ELR (cell line): ENCODE measurements at regions not wholly inside any gene's neighbourhood (a gene's known extent, or its start where the extent isn't known, plus 50 kb on each side); places are given as distances from the start of the nearest gene placed in this dataset.
A peak's percentile ranks its signal among the peaks of the same experiment; 100 is the strongest.

Experiments used
- DNase-seq: peaks from one replicate; pipeline ENCODE4 v3.0.0-alpha.2; 2015; ENCODE audit warnings: low read depth

DNA sequence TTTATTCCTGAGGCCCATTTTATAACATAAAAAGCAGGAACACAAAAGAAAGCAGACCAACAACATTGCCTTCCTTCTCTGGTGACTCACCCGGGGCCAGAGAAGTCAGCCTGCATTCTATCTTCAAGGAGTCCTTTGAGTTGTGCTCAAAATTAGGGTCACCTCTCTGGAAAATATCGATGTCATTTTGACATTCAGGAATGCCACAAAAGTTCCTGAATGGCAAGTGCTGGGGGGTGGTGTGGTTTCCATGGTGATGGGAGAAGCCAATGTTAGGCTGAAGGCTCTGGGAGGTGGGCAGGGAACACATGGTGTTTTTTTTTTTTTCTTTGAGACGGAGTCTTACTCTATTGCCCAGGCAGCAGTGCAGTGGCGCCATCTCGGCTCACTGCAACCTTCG is 159.6 kb downstream of the HAPSTR1 start:
- no peak for DNase-seq

DNA sequence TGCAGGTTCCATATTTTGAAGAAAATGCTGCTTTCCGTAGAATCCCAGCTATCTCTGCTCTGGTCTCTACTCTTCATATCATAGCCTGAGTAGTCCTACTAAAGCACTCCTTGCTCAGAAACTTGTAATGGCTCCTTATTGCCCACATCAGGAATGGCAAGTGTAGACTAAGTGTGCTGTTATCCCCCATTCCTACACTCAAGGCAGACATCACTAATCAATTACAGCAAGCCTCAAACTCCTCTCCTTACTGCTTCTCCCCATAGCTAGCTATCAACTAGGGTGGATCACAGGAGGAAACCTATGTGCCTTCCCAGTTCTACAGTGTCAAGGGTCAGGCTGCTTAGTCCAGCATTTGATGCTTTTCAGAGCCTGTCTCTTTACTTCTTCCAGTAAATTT is 163.4 kb downstream of the HAPSTR1 start:
- DNase-seq = no peak

DNA sequence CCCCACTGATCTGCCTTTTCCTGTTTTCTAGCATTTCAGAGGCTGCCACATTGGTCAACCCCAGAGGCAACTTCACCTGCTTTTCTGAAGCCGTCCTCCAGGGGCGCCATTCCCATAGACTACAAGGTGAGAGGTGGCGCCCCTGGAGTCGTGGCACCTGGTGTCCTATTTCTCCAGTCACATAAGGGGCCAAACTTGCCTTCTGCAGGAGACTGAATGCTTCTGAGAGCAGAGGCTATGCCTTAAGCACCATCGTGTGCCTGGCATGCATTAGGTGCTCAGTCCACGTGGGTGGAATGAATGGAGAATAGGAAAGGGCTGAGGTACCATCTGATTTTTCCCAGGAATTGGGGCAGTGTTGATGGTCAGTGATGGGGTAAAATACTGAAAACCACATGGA is 164.8 kb downstream of the HAPSTR1 start:
- DNase-seq = peak; percentile 36

DNA sequence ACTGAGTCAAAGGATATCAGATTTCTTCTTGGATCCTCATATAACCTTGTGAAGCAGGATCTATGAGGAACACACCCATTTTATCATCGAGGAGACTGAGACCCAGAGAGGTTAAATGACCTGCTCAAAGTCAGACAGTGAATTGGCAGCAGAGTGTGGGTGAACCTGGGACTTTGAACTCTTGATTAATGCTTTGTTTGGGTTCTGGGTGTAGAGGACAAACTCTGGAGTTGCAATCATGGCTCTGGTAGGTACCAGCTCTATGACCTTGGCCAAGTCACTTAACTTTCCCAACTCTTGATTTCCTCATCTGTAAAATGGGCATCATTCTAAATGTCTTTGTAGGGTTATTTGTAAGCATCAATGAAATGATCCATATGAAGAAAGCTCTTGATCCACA is 166.4 kb downstream of the HAPSTR1 start:
- no peak for DNase-seq

DNA sequence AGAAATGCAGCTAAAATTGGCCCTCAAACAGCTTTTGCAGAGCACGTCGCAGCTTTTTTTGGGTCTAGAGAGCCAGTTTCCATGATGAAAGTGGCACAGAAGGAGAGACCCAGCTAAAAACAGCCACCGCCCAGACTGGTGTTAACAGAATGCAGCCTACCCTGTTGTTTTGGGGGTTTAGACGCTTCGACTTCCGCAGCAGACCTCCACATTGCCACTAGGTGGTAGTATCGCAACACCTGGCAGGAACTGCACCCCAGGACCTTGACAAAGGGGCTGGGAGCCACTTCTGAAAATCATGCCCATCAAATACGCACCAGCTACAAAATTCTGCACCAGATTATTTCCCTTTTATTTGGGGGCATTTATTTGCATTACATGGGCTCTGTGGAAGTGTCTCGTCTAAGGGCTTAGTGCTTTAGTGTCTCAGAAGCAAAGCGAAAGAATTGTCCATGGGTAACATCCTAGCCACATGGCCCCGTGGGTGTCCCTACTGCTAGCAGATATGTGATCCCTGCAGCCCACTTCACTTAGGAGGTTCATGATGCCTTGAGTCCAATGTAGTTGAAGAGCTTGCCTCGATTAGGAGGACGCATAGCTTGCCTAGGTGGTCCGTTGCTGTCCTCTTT is 167.1 kb downstream of the HAPSTR1 start:
- peak; percentile 45 for DNase-seq

DNA sequence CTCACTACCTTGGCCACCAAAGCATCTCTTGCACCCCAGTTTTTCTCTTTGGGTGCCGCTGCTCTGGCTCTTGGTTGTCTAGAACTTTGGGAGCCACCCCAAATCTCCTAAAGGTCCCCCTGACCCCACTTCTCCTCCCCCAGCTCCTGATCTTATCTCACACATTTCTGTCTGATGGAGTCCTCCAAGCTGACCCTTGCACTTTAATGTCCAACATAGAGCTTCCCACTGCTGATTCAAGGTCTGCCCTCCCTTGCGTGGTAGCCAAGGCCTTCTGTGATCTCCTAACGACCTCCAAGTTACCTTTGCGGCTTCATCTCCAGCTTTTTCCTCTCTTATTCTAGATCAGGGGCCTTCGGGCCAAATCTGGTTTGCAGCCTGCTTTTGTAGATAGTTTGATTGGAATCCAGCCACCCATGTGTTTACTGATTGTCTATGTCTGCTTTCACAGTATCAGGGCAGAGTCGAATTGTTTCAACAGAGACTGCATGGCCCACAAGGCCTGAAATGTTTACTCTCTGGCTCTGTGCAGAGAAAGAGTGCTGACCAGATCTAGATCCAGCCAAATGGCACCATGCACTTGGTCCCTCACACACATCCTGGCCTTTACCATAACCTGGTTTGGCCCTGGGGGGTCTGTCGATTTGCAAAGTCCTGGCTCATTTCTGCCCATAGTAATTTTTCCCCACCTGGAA is 168.6 kb downstream of the HAPSTR1 start:
- no peak for DNase-seq

DNA sequence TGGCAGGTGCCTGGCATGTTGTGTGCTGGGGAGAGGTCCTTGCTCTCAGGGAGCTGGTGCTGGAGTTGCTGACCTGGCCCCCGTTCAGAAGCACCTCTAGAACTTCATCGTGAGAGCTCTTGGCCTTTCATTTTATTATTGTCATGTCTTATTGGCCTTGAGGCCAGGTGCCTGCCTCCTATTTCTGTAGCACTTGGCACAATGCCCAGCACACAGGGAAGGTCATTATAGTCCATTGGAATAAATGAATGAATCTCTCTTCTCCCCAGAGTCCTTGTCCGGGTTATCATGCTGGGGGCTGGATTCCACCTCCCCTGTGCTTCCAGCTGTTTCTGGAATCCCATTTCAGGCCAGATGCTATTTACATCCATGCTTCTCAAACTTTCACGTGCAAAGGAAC is 169.2 kb downstream of the HAPSTR1 start:
- DNase-seq = no peak

DNA sequence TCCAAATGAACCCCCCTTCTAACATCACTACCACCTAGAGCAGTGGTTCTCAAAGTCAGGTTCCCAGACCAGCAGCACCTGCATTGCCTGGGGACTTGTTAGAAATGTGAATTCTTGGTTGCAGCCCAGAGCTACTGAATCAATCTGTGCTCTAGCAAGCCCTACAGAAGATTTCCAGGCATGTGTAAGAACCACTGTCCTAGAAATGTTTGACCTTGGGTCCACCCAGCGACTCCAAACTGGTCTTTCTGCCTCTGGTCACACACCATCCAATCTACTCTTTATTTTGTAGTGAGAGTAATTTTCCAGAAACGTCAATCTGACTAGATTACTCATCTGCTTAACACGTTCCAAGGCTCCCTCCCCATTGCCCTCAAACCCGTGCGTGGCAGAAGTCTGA is 169.9 kb downstream of the HAPSTR1 start:
- DNase-seq = no peak

DNA sequence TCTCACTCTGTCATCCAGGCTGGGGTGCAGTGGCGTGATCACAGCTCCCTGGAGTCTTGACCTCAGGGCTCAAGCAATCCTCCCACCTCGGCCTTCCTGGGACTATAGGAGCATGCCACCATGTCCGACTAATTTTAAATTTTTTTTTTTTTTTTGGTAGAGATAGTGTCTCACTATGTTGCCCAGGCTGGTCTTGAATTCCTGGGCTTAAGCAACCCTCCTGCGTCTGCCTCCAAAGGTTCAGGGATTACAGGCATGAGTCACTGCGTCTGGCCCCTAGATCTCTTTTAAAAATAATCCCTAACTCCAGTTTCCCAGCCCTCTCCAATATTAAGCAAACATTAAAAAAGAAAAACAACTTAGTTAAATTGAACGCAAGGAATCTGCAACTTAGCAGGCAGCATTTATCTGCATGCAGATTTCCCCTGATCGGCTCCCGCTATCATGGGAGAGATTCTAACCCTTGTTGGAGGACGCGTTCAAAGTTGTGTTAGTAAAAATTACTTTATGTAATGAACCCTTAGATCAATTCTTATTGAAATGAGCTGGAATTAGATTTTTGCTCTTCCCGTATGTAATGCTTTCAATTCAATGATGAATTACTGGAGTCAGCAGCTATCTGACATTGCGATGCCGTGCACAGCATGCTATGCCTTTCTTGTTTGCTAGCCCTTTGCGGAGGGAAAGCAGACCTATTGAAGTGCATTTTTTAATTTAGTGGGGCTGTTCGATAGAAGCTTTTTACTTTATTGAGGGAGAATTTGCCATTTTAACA is 171.7 kb downstream of the HAPSTR1 start:
- no peak for DNase-seq

DNA sequence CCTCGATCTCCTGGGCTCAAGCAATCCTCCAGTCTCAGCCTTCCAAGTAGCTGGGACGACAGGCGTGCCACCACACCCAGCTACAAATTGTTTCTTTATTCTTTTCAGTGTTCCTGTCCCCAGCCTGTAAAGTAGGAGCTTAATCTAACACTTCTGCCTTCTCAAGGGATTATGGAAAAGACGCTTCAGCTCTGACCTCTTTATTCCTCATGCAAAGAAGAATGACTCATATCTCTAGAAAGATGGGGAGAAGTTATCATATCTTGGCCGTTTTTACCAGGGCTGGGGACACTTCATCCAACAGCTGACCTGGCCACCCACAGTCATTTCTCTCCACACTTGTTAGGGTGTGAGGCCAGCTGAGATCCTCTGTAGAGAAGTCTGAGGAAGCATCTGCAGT is 172.6 kb downstream of the HAPSTR1 start:
- no peak for DNase-seq

DNA sequence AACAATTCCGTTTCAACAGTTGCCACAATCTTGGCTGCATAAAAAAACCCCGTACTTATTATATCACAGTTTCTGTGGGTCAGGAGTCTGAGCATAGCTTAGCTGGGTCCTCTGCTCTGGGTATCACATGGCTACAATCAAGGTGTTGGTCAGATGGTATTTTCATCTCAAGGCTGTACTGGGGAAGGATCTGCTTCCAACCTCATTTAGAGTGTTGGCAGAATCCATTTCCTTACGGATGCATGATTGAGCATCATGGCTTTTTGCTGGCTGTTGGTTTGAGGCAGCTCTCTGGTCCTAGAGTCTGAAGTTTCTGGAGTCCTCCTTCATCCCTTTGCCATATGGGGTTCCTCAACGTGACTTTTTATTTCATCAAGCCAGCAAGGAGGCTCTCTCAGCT is 177.0 kb downstream of the HAPSTR1 start:
- DNase-seq = no peak

DNA sequence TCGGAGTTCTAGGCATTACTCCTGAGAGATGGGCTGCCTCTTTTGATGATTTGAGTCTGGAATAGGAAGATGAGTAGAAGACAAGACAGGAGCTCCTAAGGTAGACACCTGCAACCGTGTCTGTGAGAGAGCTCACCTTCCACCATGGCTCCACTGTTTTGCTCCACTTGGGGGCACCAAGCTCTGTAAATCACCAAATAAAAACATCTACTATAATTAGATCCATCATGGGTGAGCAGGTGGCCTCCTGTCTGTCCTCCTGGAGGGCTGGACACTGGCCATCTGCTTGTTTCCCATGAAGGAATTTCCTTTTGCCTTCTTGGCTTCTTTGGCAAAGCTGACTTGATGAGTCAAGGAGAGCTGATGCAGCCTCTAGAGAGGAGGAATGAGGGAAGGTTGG is 179.0 kb downstream of the HAPSTR1 start:
- no peak for DNase-seq

DNA sequence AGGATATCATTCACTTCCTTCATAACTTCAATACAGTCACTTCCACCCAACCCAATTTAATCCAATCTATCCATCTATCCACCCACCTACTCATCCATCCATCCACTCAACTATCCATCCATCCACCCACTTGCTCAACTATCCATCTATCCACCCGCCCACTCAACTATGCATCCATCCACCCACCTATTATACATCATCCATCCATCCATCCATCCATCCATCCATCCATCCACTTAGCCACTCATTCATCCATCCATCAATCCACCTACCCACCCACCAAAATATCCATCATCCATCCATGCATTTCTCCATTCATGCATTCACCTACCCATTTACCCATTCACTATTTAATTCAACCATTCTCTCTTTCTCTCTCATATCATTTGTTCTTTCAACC is 179.5 kb downstream of the HAPSTR1 start:
- no peak for DNase-seq

DNA sequence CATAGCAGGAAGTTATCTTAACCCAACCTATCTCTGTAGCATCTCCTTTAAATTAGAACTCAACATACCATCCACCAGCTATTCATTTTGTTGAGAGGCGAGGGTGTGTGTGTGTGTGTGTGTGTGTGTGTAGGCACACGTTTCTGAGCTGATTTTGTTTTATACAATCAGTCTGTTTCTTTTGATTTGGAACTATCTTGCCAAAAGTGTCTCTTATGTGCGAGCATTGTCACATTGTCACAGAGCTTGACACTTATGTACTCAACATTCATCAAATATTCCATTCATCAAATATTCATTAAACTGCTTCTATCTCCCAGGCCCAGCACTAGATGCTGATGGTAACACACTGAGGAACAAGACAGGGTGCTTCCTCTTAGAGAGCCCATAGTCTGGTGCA is 180.4 kb downstream of the HAPSTR1 start:
- DNase-seq = no peak

DNA sequence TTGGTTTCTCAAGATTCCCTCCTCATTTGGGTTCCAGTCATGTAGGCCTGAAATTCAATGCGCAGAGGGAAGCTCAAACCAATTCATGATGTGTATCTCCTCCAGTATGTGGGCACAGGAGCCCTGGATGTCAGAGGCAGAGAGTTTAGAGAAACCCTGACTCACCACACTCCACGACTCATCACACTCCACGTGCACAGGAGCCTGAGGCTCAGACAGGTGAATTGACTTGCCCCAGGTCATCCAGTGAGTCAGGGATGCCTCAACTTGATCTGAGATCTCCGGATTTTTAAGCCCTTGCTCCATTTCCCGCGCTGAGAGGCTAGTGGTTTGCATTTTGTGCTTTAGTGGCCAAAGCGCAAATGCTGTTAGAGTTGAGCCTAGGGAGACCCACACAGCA is 183.9 kb downstream of the HAPSTR1 start:
- DNase-seq = no peak

DNA sequence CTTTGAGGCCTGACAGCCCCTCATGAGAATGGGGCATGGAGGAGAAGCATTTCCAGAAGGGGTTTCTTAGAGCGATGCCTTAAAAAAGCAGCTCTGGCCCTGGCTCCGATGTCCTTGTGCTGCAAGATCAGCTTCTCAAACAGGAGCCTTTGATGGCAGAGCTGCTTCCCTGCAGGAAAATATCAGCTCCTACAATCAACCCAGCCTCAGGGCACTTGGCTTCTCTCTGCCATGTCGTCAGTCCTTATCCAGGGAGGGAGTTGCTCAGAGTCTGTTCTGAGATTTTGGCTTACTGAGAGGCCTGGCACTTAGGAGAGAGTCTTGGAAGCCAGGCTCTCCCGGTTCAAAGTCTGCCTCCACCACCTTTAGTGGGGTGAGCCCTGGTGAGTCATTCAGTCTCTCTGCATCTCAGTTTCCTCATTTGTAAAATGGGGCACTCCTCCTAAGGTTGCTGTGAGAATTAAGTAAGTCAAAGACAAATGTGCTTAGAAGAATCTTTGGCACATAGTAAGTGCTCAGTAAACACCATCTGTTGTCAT is 184.4 kb downstream of the HAPSTR1 start:
- no peak for DNase-seq

DNA sequence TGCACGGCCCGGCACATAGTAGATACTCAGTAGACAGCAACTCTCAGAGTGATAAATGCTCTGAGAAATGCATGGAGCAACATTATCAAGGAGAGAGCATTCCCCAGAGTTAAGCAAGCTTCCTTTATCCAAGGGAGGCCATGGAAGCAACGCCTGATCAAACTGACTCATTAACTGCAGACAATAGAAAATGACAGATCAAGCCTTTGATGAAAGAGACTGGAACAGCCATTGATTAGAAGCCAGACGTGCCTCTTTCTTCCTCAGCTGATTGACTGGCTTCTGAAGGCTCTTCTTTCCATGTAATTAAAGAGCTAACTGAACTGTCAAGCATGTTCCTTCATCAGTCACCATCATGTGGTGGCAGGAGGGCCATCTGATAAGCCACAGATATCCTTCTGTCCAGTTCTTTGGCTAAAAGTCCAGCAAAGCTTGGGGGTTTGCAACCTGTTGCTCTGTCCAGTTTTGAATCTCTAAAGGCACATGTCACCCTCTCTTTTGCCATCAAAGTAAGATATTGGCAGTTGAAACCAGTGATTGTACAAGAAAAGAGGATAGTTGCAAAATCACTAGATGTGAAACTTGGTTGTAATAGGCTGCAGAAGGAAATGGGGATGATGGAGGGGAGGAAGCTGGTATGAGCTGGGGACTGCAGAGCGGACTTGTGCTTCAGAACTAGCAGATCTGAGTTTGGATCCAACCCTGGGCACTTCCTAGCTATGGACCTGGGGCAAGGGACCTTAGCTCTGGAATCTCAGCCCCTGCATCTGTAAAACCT is 188.0 kb downstream of the HAPSTR1 start:
- DNase-seq = no peak

DNA sequence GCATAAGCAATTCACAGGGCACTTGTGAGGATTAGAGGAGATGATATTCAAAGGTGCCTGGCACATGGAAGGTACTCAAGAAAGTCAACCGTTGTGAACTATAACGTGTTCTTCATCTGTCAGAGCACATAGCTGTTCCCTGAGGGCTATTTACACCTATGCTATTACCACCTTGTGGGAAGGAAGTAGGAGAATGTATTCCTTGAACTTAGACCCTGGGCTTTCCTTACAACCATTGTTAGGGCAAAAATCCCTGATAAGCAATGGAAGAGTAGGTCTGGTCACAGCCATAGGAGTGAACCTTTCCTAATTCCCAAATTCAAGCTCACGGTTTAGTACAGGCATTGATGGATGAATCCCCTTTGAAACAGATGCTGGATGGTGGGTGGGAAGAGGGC is 188.6 kb downstream of the HAPSTR1 start:
- no peak for DNase-seq

DNA sequence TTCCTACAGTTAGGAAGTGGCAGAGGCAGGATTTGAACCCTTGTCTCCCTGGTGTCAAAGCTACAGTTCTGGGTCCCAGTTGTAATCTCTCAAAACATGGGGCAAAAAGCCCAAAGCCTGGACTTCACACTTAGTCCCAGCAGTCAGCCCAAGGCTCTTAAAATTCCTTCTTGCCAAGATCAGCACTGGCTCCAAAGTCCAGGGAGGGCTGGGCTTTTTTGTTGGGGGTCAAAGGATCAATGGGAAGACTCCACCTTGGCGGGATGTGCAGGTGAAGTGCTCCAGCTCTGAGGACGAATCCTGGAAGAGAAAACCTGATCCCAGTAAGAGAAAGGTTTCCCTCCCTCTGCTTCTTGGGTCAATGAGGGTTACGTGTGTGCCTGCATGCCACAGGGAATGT is 195.5 kb downstream of the HAPSTR1 start:
- DNase-seq = no peak

DNA sequence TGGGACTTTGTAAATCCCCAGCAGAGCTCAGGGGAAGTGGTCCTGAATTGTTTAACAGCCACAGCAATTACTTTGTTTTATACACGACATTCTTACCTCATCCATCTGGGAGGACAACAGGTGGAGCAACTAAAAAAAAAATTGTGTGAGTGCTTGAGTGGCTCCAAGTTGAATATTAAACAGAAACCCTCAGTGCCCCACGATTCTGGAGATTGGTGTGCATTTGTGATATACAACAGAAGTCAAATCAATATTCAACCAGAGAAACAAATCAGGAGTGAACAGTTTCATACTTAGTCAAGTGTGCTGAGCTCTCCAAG is 204.8 kb downstream of the HAPSTR1 start:
- DNase-seq = no peak

DNA sequence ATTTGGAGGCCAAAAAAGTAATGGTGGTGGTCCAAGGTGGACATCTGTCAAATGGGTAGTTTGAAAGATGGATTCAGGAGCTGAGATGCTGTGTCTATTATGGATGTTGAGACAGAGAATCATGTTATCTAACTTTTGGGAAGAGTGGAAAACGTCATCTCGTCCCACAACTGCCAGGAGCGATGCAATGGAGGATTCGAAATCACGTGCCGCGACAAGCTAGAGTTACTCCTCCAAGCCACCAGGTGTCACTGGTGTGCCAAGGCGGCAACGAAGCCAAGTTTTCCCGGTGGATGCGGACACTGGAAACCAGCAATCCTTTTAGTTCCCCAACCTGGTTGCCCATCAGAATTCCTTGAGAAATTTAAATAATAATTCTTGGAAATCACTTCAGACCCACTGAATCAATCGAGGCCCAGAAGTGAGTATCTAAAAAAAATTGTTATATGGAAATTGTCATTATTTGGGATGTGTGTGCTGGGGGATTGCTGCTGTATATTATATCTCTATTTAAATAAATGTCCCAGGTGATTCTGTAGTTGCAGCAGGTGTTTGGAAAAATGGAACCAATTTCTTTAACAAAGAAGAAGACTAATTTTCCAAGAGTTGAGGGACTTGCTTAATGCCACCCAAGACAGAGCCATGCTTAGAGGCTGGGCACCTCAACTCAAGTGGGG is 206.1 kb downstream of the HAPSTR1 start:
- DNase-seq = peak; percentile 22

DNA sequence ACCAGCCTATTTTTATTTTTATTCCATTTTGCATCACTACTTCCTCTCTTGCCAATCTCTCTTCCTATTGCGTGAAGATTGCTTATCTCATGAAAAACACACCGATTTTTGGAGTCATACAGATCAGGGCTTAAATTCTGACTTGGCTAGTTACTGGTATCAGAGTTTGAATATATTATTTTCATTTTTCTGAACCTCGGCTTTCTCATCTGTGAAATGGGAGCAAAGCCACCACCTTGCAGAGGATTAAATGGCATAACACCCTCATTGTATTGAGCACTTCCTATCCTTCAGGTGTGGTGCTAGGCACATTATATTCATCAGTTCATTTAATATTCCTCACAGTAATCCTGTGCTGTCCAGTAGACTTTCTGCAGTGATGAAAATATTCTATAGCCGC is 208.8 kb downstream of the HAPSTR1 start:
- DNase-seq = no peak
